Ovary (tissue), 3 donors: ENCODE measurements at regions not wholly inside any gene's neighbourhood (a gene's known extent, or its start where the extent isn't known, plus 50 kb on each side); places are given as distances from the start of the nearest gene placed in this dataset.

Experiments
- POLR2A ChIP-seq: fragments of 450-650 bp; IDR thresholded peaks from one replicate; pipeline ENCODE4 v1.6.1; 2017; ENCODE audit warnings: antibody characterized with exemption, mild to moderate bottlenecking, moderate library complexity
- TF ChIP-seq, protein P1 (sequence below), 3 donors: fragments of 450-650 bp in 2 of 3; fragments of 200-600 bp in 1 of 3; IDR thresholded peaks; one replicate each; pipeline versions ENCODE4 v1.5.1 to v1.8.0; 2016 to 2022; ENCODE audit warnings: antibody characterized with exemption in 3 of 3, mild to moderate bottlenecking in 1 of 3
- donor health status: DM: no; HTN: no; CAD: no.

DNA sequence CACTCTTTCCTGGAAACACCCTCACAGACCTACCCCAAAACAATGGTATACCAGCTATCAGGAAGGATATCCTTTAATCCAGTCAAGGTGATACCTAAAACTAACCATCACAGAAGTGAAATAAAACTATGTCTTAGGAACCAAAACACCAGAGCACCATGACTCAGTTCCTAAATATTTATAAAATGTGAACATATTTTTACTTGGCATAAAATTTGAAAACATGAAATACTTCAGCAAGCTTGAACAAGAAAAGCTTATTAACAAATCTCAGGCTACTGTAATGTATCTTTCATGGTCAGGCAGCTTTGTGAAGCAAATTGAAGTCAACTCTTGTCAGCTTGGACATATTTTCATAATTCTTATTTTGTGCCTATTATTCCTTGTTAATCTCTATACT is 440.8 kb upstream of the CDH20 start:
- TF ChIP-seq, protein P1, sequence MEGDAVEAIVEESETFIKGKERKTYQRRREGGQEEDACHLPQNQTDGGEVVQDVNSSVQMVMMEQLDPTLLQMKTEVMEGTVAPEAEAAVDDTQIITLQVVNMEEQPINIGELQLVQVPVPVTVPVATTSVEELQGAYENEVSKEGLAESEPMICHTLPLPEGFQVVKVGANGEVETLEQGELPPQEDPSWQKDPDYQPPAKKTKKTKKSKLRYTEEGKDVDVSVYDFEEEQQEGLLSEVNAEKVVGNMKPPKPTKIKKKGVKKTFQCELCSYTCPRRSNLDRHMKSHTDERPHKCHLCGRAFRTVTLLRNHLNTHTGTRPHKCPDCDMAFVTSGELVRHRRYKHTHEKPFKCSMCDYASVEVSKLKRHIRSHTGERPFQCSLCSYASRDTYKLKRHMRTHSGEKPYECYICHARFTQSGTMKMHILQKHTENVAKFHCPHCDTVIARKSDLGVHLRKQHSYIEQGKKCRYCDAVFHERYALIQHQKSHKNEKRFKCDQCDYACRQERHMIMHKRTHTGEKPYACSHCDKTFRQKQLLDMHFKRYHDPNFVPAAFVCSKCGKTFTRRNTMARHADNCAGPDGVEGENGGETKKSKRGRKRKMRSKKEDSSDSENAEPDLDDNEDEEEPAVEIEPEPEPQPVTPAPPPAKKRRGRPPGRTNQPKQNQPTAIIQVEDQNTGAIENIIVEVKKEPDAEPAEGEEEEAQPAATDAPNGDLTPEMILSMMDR (IDR thresholded peaks at IDR 0.05): no peak
- no peak for TF ChIP-seq POLR2A
